Sigmoid colon (tissue), 6 donors: ENCODE measurements at regions not wholly inside any gene's neighbourhood (a gene's known extent, or its start where the extent isn't known, plus 50 kb on each side); places are given as distances from the start of the nearest gene placed in this dataset.

Experiments
- DNase-seq: peaks from one replicate; pipeline ENCODE4 v3.0.0-alpha.2; 2019
- H3K27ac ChIP-seq, 4 donors: fragments of 200-600 bp; sonication (generic); one replicate each; pipeline ENCODE4 v1.5.1; 2016 to 2019; ENCODE audit warnings: mild to moderate bottlenecking in 1 of 4
- H3K27me3 ChIP-seq, 3 donors: fragments of 200-600 bp; sonication (generic); one replicate each; pipeline ENCODE4 v1.5.1; 2019; ENCODE audit warnings: mild to moderate bottlenecking in 1 of 3
- H3K36me3 ChIP-seq, 4 donors: fragments of 200-600 bp; sonication (generic); one replicate each; pipeline ENCODE4 v1.5.1; 2016 to 2019
- H3K4me1 ChIP-seq, 4 donors: fragments of 200-600 bp; sonication (generic); one replicate each; pipeline ENCODE4 v1.5.1; 2017 to 2019
- H3K4me3 ChIP-seq, 4 donors: fragments of 200-600 bp; sonication (generic); one replicate each; pipeline ENCODE4 v1.5.1; 2017 to 2019; ENCODE audit warnings: mild to moderate bottlenecking in 2 of 4, moderate library complexity in 1 of 4
- H3K9me3 ChIP-seq, 4 donors: fragments of 200-600 bp in 3 of 4; sonication (generic) in 3 of 4; one replicate each; pipeline versions ENCODE4 v1.5.1 to v1.6.1; 2013 to 2019
- CTCF ChIP-seq, 4 experiments: fragments of 450-650 bp in 3 of 4; fragments of 200-600 bp in 1 of 4; IDR thresholded peaks; one replicate each; pipeline ENCODE4 v1.5.1; 2016 to 2019; ENCODE audit warnings: antibody characterized with exemption in 4 of 4, mild to moderate bottlenecking in 3 of 4, moderate library complexity in 2 of 4
- EP300 ChIP-seq, 4 donors: sonication (generic); formaldehyde crosslinking; IDR thresholded peaks; one replicate each; pipeline ENCODE4 v1.6.1; 2017; ENCODE audit warnings: antibody characterized with exemption in 4 of 4
- POLR2A ChIP-seq, 2 donors: fragments of 450-650 bp; IDR thresholded peaks; one replicate each; pipeline ENCODE4 v1.6.1; 2016; ENCODE audit warnings: antibody characterized with exemption in 2 of 2, mild to moderate bottlenecking in 2 of 2, moderate library complexity in 2 of 2
- POLR2AphosphoS5 ChIP-seq, 4 donors: sonication (generic); formaldehyde crosslinking; IDR thresholded peaks; one replicate each; pipeline ENCODE4 v1.6.1; 2017; ENCODE audit warnings: antibody characterized with exemption in 4 of 4
- WGBS, 2 donors: extraction: QIAGEN DNeasy Blood & Tissue Kit; methylation state at CpG; one replicate each; pipeline ENCODE4 v1.1.7; 2013; 5-methylcytosine and 5-hydroxymethylcytosine counted together
- intact Hi-C: fragments of 100-400 bp; cut with DNase I; formaldehyde crosslinking; loops from one replicate; pipeline ENCODE4 v1.15.1; 2023
- donor health status: healthy with polysubstance abuse.
- donor health status: healthy.

- no peak for DNase-seq
- Histone ChIP-seq H3K9me3 (no peaks in the 10 kb centered on the region), H3K36me3 (no peaks in the 10 kb centered on the region), H3K4me3 (no peak overlapping the region), H3K27me3 (no peaks in the 10 kb centered on the region), H3K4me1 (no peaks in the 10 kb centered on the region), H3K27ac (no peak overlapping the region)
- TF ChIP-seq EP300 (IDR thresholded peaks at IDR 0.05) (no peak), CTCF (IDR thresholded peaks at IDR 0.05) (no peak), POLR2AphosphoS5 (IDR thresholded peaks at IDR 0.05) (no peak)
- intact Hi-C loops: no loop called here
- 74 to 79% methylated on average over 6 of the region's 6 CpGs for WGBS, 2 donors
Observed at GRCh38 chr3:187533797-187534196, 136.4 kb downstream of the SST start.

- no peak for DNase-seq
- Histone ChIP-seq H3K27ac (no peak overlapping the region), H3K4me3 (no peak overlapping the region), H3K36me3 (no peaks in the 10 kb centered on the region), H3K27me3 (no peaks in the 10 kb centered on the region), H3K4me1 (no peaks in the 10 kb centered on the region), H3K9me3 (no peaks in the 10 kb centered on the region)
- intact Hi-C loops: no loop called here
- WGBS, 2 donors: 77 to 89% methylated on average over 2 of the region's 2 CpGs
- no peak for TF ChIP-seq POLR2A (IDR thresholded peaks at IDR 0.05)
- no peak for TF ChIP-seq CTCF (IDR thresholded peaks at IDR 0.05)
- no peak for TF ChIP-seq EP300 (IDR thresholded peaks at IDR 0.05)
- no peak for TF ChIP-seq POLR2AphosphoS5 (IDR thresholded peaks at IDR 0.05)
Observed at GRCh38 chr3:187531831-187532230, 138.4 kb downstream of the SST start.

- no peak for DNase-seq
- Histone ChIP-seq H3K9me3 (no peaks in the 10 kb centered on the region), H3K4me1 (no peaks in the 10 kb centered on the region), H3K4me3 (no peak overlapping the region), H3K27ac (no peak overlapping the region), H3K36me3 (no peaks in the 10 kb centered on the region), H3K27me3 (no peaks in the 10 kb centered on the region)
- TF ChIP-seq POLR2AphosphoS5 (IDR thresholded peaks at IDR 0.05): no peak
- no peak for TF ChIP-seq EP300 (IDR thresholded peaks at IDR 0.05)
- no peak for TF ChIP-seq POLR2A (IDR thresholded peaks at IDR 0.05)
- no peak for TF ChIP-seq CTCF (IDR thresholded peaks at IDR 0.05)
- 55 to 76% methylated on average over 1 of the region's 1 CpG for WGBS, 2 donors
- intact Hi-C loops: no loop called here
Observed at GRCh38 chr3:187522890-187523289, 147.3 kb downstream of the SST start.

- no peak overlapping the region for H3K27ac ChIP-seq
- H3K36me3 ChIP-seq: no peaks in the 10 kb centered on the region
- TF ChIP-seq POLR2AphosphoS5 (IDR thresholded peaks at IDR 0.05) (no peak), CTCF (IDR thresholded peaks at IDR 0.05) (no peak), EP300 (IDR thresholded peaks at IDR 0.05) (no peak), POLR2A (IDR thresholded peaks at IDR 0.05) (no peak)
- no peaks in the 10 kb centered on the region for H3K27me3 ChIP-seq
- H3K9me3 ChIP-seq: no peaks in the 10 kb centered on the region
- DNase-seq: no peak
- H3K4me3 ChIP-seq: no peak overlapping the region
- H3K4me1 ChIP-seq: no peaks in the 10 kb centered on the region
- WGBS, 2 donors: 8 to 27% methylated on average over 2 of the region's 2 CpGs
- intact Hi-C loops: no loop called here
Observed at GRCh38 chr3:187522293-187522692, 147.9 kb downstream of the SST start.

- Histone ChIP-seq H3K9me3 (no peaks in the 10 kb centered on the region), H3K36me3 (no peaks in the 10 kb centered on the region), H3K27ac (no peak overlapping the region), H3K4me1 (no peaks in the 10 kb centered on the region), H3K4me3 (no peak overlapping the region), H3K27me3 (no peaks in the 10 kb centered on the region)
- no peak for TF ChIP-seq EP300 (IDR thresholded peaks at IDR 0.05)
- TF ChIP-seq POLR2A (IDR thresholded peaks at IDR 0.05): no peak
- TF ChIP-seq POLR2AphosphoS5 (IDR thresholded peaks at IDR 0.05): no peak
- no peak for TF ChIP-seq CTCF (IDR thresholded peaks at IDR 0.05)
- intact Hi-C loops: no loop called here
- no peak for DNase-seq
- WGBS, 2 donors: 70 to 76% methylated on average over 2 of the region's 2 CpGs
Observed at GRCh38 chr3:187521546-187521945, 148.6 kb downstream of the SST start.
